ENCODE measurements at regions not wholly inside any gene's neighbourhood (a gene's known extent, or its start where the extent isn't known, plus 50 kb on each side); places are given as distances from the start of the nearest gene placed in this dataset.

- TF ChIP-seq JUND (IDR thresholded peaks at IDR 0.05) (no peak), CTCF (IDR thresholded peaks at IDR 0.05 in 2 of 3, conservative IDR thresholded peaks at IDR 0.05 in 1 of 3; ENCODE audit: borderline replicate concordance in 1 of 3, insufficient read depth in 1 of 3, low read depth in 2 of 3, low read length in 2 of 3) (no peak), POLR2A (IDR thresholded peaks at IDR 0.05; ENCODE audit: borderline replicate concordance, extremely low read depth, insufficient read depth, insufficient read length) (no peak), EZH2 (IDR thresholded peaks at IDR 0.05) (no peak), SRF (IDR thresholded peaks at IDR 0.05; ENCODE audit: low read depth) (no peak), REST (IDR thresholded peaks at IDR 0.05; ENCODE audit: low read depth) (no peak), POLR2AphosphoS5 (IDR thresholded peaks at IDR 0.05; ENCODE audit: low read depth, low read length) (no peak), YY1 (IDR thresholded peaks at IDR 0.05; ENCODE audit: extremely low read depth, insufficient replicate concordance, low read depth, low read length) (no peak), EGR1 (IDR thresholded peaks at IDR 0.05; ENCODE audit: low read depth) (no peak), SP1 (IDR thresholded peaks at IDR 0.05; ENCODE audit: low read depth) (no peak), ZFX (IDR thresholded peaks at IDR 0.05) (no peak)
- TF ChIP-seq, protein P1, sequence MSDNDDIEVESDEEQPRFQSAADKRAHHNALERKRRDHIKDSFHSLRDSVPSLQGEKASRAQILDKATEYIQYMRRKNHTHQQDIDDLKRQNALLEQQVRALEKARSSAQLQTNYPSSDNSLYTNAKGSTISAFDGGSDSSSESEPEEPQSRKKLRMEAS (IDR thresholded peaks at IDR 0.05), result no peak
Measured at GRCh38 chr3:63046152-63046551, 170.9 kb upstream of the CADPS start.
